ENCODE measurements at regions not wholly inside any gene's neighbourhood (a gene's known extent, or its start where the extent isn't known, plus 50 kb on each side); places are given as distances from the start of the nearest gene placed in this dataset.

GRCh38 chr21:23718446-23719285 lies 1888.6 kb downstream of the MRPL39 start:
- in situ Hi-C loops (cut with HindIII; ENCODE audit: low sequenced_read_pairs) = no loop called here

DNA sequence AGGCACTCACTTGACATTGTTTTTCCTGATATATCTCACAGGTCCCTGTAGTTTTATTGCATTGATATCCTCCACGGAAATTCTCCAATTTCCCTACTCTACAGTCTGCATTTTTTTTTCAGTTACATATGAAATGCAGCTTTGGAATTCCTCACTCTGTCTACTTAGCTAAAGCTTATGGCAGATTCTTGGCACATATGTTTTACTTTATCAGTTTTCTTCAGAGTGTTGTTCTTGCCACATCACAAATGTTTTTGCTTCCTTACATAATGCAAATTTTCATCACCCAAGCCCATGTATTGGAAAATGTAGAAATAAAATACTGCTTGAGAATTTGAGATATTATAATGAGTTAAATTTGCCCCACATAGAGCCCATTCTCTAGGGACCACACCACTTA lies 1895.1 kb downstream of the MRPL39 start:
- in situ Hi-C loops (cut with HindIII; ENCODE audit: low sequenced_read_pairs) = no loop called here

DNA sequence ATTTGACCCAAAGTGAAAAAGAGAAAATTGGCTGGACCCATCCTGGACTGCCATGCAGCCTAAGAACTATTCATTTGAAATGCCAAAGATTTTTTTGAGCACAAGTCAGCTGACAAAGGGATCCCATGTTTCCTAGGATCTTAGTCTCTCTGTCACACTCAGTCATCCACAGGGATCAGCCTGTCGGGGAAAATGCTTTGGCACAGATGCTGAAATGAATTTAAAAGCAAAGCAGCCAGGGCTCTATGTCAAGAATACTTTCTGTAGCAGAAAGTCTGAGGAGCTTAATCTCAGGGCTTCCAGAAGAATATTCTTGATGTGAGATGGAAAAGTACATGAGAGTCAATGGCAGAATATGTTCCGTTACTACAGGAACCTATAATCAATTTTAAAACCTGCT lies 1900.8 kb downstream of the MRPL39 start:
- in situ Hi-C loops (cut with HindIII; ENCODE audit: low sequenced_read_pairs) = no loop called here

DNA sequence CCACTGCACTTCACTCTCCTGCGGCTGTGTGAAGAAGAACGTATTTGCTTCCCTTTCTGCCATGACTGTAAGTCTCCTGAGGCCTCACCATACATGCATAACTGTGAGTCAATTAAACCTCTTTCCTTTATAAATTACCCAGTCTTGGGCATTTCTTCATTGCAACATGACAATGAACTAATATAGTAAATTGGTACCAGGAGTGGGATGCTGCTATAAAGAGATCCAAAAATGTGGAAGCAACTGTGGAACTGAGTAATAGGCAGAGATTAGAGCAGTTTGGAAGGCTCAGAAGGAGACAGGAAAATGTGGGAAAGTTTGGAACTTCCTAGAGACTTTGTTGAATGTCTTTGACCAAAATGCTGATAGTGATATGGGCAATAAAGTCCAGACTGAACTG lies 1907.9 kb downstream of the MRPL39 start:
- in situ Hi-C loops (cut with HindIII; ENCODE audit: low sequenced_read_pairs) = no loop called here

GRCh38 chr21:23698619-23699018 lies 1908.7 kb downstream of the MRPL39 start:
- in situ Hi-C loops (cut with HindIII; ENCODE audit: low sequenced_read_pairs) = no loop called here

GRCh38 chr21:23695443-23695842 lies 1911.8 kb downstream of the MRPL39 start:
- in situ Hi-C loops (cut with HindIII; ENCODE audit: low sequenced_read_pairs) = no loop called here

GRCh38 chr21:23694390-23694789 lies 1912.9 kb downstream of the MRPL39 start:
- in situ Hi-C loops (cut with HindIII; ENCODE audit: low sequenced_read_pairs) = no loop called here

GRCh38 chr21:23690316-23690715 lies 1917.0 kb downstream of the MRPL39 start:
- in situ Hi-C loops (cut with HindIII; ENCODE audit: low sequenced_read_pairs) = no loop called here

DNA sequence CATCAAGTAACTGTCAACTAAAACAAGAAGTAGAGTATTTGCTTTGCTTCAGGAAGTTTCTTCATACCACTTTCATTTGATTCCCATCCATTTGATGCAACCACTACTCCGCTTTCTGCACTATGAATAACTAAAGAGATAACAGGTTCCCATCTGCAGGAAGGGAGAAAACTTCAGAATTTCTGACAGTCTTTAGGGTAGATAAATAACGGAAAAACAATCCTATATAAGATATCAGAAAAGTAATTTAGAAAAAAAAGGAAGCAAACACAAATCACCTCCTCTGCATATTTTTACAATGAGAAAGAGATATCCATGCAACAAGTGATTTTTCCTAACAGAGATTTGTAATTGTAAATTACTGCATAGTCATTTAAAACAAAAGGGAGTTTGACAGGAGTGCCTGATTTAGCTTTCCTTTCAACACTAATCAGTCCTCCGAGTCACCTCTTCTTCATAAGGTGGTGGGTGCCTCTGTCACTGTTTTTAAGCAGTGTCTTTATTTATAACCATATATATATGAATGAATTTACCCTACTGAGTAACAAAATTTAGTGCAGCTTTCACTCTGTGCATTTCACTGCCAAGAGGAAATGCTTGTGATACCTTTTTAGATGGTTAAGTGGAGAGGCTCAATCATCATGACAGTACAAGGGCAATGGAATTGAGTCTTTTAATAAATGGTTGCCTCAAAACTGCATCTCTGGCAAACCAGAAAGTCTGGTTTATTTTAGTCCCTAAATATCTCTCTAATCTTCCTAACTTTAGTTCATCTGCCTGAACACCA lies 1920.4 kb downstream of the MRPL39 start:
- in situ Hi-C loops (cut with HindIII; ENCODE audit: low sequenced_read_pairs) = no loop called here

DNA sequence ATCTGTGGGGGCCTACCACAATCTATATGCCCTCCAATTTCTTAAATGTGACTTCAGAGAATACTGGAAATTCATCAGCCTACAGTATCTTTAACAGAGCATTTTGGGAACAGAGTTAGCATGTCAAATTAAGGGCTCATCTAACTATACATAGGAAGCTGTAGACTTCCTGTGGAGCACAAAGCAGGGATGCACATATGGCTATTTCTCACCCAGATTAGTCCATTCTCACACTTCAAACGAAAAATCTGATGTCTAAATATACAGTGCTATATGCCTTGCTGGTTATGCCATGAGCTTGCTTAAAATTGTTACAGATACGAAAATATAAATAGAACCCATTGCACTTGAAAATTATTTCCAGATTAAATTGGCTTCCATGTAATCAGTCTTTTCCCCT lies 1922.8 kb downstream of the MRPL39 start:
- in situ Hi-C loops (cut with HindIII; ENCODE audit: low sequenced_read_pairs) = no loop called here

- in situ Hi-C loops (cut with HindIII; ENCODE audit: low sequenced_read_pairs) = no loop called here
Observed at GRCh38 chr21:23664193-23664694, 1943.0 kb downstream of the MRPL39 start.

DNA sequence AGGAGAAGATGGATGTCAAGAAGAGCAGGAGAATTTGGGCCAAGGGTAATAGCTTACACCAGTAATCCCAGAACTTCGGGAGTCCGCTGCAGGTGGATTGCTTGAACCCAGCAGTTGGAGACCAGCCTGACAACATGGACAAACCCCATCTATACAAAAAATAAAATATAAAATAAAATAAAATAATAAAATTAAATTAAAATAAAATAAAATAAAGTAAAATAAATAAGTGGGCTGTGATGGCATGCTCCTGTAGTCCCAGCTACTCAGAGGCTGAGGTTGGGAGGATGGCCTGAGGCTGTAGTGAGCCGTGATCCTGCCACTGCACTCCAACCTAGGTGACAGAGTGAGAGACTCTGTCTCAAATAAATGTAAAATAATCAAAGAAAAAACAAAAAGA lies 1946.7 kb downstream of the MRPL39 start:
- in situ Hi-C loops (cut with HindIII; ENCODE audit: low sequenced_read_pairs) = no loop called here

DNA sequence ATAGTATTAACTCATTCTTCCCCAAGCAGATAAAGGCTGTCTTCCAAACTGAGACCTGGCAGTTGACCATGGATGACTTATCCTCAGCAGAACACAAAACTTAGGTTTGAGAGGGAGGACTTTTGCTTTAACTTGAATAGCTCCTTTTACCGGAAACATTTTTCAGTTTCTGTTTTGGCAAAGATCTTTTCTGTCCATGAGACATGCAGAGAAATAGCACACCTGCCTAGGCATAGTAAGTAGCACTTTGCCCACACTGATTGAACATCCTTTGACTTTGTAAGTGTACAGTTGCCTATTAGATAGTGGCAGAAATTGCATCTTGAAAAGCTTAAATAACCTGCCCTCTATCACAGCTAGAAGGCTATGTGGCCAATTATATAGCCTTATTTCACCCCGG lies 1962.5 kb downstream of the MRPL39 start:
- in situ Hi-C loops (cut with HindIII; ENCODE audit: low sequenced_read_pairs) = no loop called here

- in situ Hi-C loops (cut with HindIII; ENCODE audit: low sequenced_read_pairs) = no loop called here
Observed at GRCh38 chr21:23639721-23640120, 1967.6 kb downstream of the MRPL39 start.

DNA sequence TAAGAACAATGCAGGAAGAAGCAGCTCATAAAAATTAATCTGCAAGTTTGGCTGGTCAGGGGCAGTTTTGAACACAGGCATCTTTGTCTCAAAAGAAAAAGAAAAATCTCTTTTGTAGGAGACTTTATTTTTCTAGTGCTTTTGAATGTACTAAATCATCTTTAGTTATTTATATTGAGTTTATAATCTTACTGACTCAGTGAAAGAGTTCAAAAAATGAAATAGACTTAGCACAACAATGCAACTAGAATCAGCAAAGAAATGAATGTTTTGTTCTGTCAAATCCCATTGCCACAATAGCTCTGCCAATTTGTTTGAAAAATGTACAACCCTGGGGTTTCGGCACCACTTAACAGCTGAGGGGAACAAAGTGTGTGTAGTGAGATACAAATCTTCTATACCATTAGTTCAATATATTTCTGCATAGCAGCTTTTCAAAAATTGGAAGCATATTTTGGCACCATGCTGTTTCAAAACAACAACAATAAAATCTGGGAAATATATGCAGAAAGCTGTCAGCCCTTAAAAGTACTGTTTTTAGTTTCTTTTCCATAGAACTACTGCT lies 1969.1 kb downstream of the MRPL39 start:
- in situ Hi-C loops (cut with HindIII; ENCODE audit: low sequenced_read_pairs) = no loop called here

DNA sequence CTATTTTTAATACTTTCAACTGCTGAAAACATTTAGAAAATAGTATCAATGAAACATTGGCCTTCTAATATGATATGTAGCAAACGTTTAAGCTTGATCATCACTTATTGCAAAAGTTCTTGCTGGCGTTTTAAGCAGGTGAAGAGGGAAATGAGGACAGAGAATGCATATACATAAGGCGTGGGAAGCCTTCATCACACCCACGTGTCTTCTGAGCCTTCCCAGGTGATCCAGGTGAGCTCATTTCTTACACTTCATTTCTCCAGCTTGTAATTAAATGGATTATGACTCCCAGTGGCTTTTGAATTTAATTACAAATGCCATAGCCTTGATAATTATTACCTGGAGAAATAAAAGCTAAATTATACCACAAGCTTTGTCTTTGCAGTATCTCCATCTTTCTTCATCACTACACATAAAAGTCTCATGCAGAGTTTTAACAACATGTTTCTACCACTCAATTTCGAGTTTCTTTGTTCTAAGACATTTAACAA lies 1973.8 kb downstream of the MRPL39 start:
- in situ Hi-C loops (cut with HindIII; ENCODE audit: low sequenced_read_pairs) = no loop called here

GRCh38 chr21:23624281-23624680 lies 1983.0 kb downstream of the MRPL39 start:
- in situ Hi-C loops (cut with HindIII; ENCODE audit: low sequenced_read_pairs) = no loop called here

- in situ Hi-C loops (cut with HindIII; ENCODE audit: low sequenced_read_pairs) = no loop called here
Observed at GRCh38 chr21:23613014-23613413, 1994.3 kb downstream of the MRPL39 start.

DNA sequence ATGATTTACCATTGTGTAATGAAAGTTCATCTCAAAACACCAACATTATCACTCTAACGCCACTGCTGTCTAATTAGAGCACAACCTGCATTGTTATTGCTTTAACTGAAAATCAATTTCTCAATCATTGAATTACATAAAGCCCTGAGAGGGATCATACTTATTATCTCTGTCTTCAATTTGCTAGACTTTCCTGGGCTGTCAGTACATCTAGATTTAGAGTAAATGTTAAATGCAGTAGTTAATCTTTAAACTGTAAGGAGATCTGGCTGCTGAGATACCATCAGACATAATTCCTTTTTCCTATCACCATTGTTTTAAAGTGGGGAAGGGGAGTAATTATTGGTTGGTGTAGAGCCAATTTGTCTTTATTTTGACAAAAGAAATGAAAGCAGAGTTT lies 1995.1 kb downstream of the MRPL39 start:
- in situ Hi-C loops (cut with HindIII; ENCODE audit: low sequenced_read_pairs) = no loop called here

GRCh38 chr21:23607782-23608431 lies 1999.4 kb downstream of the MRPL39 start:
- in situ Hi-C loops (cut with HindIII; ENCODE audit: low sequenced_read_pairs) = no loop called here

DNA sequence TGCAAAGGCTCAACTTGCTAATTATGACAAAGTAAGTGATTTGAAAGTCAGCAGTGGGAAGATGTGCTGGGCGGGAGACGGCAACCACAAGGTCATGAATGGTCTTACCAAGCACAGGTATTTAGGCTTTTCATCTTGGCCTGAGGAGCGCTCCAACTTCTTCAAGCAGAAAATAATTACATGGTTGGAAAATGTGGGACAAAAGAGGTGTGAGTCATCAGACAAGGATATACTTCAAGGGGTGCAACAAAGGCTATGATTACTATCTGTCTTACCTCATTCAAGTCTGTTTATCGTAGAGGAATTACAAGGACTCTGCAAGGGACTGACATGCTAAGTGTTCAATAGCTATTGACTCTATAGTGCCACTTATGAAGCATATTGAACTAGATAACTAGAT lies 2005.7 kb downstream of the MRPL39 start:
- in situ Hi-C loops (cut with HindIII; ENCODE audit: low sequenced_read_pairs) = no loop called here

All from endothelial cell of hepatic sinusoid (primary cell).